GM23338 (cell line): ENCODE measurements at regions not wholly inside any gene's neighbourhood (a gene's known extent, or its start where the extent isn't known, plus 50 kb on each side); places are given as distances from the start of the nearest gene placed in this dataset.

Source experiments
- ATAC-seq: fragments of 200-7000 bp; cut with Tn5 transposase; 3 replicates; pipeline ENCODE4 v1.9.1; 2020
- DNase-seq: peaks from one replicate; pipeline ENCODE4 v3.0.0-alpha.2; 2015; ENCODE audit warnings: low spot score
- H2AFZ ChIP-seq: fragments of 200-600 bp; sonication (generic); 2 replicates; pipeline ENCODE4 v1.8.0; 2016; ENCODE audit warnings: antibody characterized with exemption, mild to moderate bottlenecking, moderate library complexity
- H3F3A ChIP-seq: fragments of 200-600 bp; sonication (generic); replicated peaks from 2 replicates; pipeline ENCODE4 v1.8.0; 2017; ENCODE audit warnings: antibody characterized with exemption, mixed run types, low read depth
- H3K27ac ChIP-seq: fragments of 200-600 bp; sonication (generic); 2 replicates; pipeline ENCODE4 v1.6.1; 2016; ENCODE audit warnings: low read depth
- H3K27me3 ChIP-seq: fragments of 200-600 bp; sonication (generic); 2 replicates; pipeline ENCODE4 v1.8.0; 2016; ENCODE audit warnings: mild to moderate bottlenecking, mixed run types, moderate library complexity; ENCODE audit not compliant: insufficient read depth
- H3K36me3 ChIP-seq: fragments of 200-600 bp; sonication (generic); 2 replicates; pipeline ENCODE4 v1.8.0; 2016; ENCODE audit warnings: mild to moderate bottlenecking; ENCODE audit not compliant: insufficient read depth
- H3K4me1 ChIP-seq: fragments of 200-600 bp; sonication (generic); 2 replicates; pipeline ENCODE4 v1.8.0; 2016; ENCODE audit warnings: mild to moderate bottlenecking, moderate library complexity; ENCODE audit not compliant: insufficient read depth
- H3K4me2 ChIP-seq: fragments of 200-600 bp; sonication (generic); 2 replicates; pipeline ENCODE4 v1.7.1; 2017; ENCODE audit warnings: mixed run types
- H3K4me3 ChIP-seq: fragments of 200-600 bp; sonication (generic); 2 replicates; pipeline ENCODE4 v1.6.1; 2016; ENCODE audit warnings: mixed run types
- H3K79me2 ChIP-seq: fragments of 200-600 bp; sonication (generic); replicated peaks from 2 replicates; pipeline ENCODE4 v1.8.0; 2017; ENCODE audit warnings: mild to moderate bottlenecking; ENCODE audit not compliant: insufficient read depth
- H3K9me2 ChIP-seq: fragments of 200-600 bp; sonication (generic); 2 replicates; pipeline ENCODE4 v1.8.0; 2017; ENCODE audit not compliant: insufficient read depth
- H4K20me1 ChIP-seq: fragments of 200-600 bp; sonication (generic); replicated peaks from 2 replicates; pipeline ENCODE4 v1.8.0; 2017; ENCODE audit warnings: mild to moderate bottlenecking; ENCODE audit not compliant: insufficient read depth
- H3K27ac Mint-ChIP-seq: 2 replicates; pipeline ENCODE4 v1.8.0; 2020; ENCODE audit warnings: inconsistent platforms, mild to moderate bottlenecking, moderate library complexity, mixed read lengths
- H3K27me3 Mint-ChIP-seq: 3 replicates; pipeline ENCODE4 v1.8.0; 2022; ENCODE audit warnings: low read depth, mild to moderate bottlenecking, moderate library complexity, mixed read lengths, inconsistent platforms; ENCODE audit not compliant: insufficient read depth, poor library complexity
- H3K36me3 Mint-ChIP-seq: 3 replicates; pipeline ENCODE4 v1.8.0; 2021; ENCODE audit warnings: low read depth, mild to moderate bottlenecking, inconsistent platforms, moderate library complexity, mixed read lengths
- H3K4me1 Mint-ChIP-seq: 3 replicates; pipeline ENCODE4 v1.8.0; 2020; ENCODE audit warnings: mild to moderate bottlenecking, inconsistent platforms, mixed read lengths
- H3K4me3 Mint-ChIP-seq: 3 replicates; pipeline ENCODE4 v1.8.0; 2021; ENCODE audit warnings: moderate library complexity, mild to moderate bottlenecking, inconsistent platforms, mixed read lengths
- H3K9me3 Mint-ChIP-seq: 3 replicates; pipeline ENCODE4 v1.8.0; 2020; ENCODE audit warnings: moderate library complexity, mild to moderate bottlenecking, inconsistent platforms, mixed read lengths
- CREB1 ChIP-seq: fragments of 250-450 bp; sonication (Bioruptor Pico); IDR thresholded peaks from 2 replicates; pipeline ENCODE4 v1.5.0; 2020; ENCODE audit warnings: low read depth, mild to moderate bottlenecking, moderate library complexity
- CTCF ChIP-seq, 2 experiments: fragments of 200-600 bp in 1 of 2; sonication (generic) in 1 of 2; conservative IDR thresholded peaks; 2 replicates each; pipeline versions ENCODE4 v1.5.1 to v1.6.1; 2016 to 2017; ENCODE audit warnings: antibody characterized with exemption in 2 of 2, low read depth in 2 of 2, mild to moderate bottlenecking in 2 of 2, moderate library complexity in 1 of 2
- EZH2 ChIP-seq: fragments of 200-600 bp; sonication (generic); IDR thresholded peaks from one replicate; pipeline ENCODE4 v1.8.0; 2017; ENCODE audit warnings: antibody characterized with exemption, mild to moderate bottlenecking, low read depth; ENCODE audit not compliant: unreplicated experiment
- EZH2phosphoT487 ChIP-seq: fragments of 200-600 bp; sonication (generic); IDR thresholded peaks from one replicate; pipeline ENCODE4 v1.8.1; 2018; ENCODE audit warnings: antibody characterized with exemption; ENCODE audit not compliant: unreplicated experiment
- JUNB ChIP-seq: IDR thresholded peaks from one replicate; pipeline ENCODE4 v1.6.1; 2016; ENCODE audit warnings: antibody characterized with exemption; ENCODE audit not compliant: unreplicated experiment
- POLR2AphosphoS5 ChIP-seq: IDR thresholded peaks from 2 replicates; pipeline ENCODE4 v1.6.1; 2016; ENCODE audit warnings: antibody characterized with exemption, low read depth
- STAT1 ChIP-seq: IDR thresholded peaks from one replicate; pipeline ENCODE4 v1.6.1; 2016; ENCODE audit warnings: antibody characterized with exemption; ENCODE audit not compliant: unreplicated experiment
- ZNF114 ChIP-seq: fragments of 250-450 bp; sonication (Bioruptor Pico); IDR thresholded peaks from 2 replicates; pipeline ENCODE4 v1.5.0; 2020; ENCODE audit warnings: mild to moderate bottlenecking, moderate library complexity
- ZNF331 ChIP-seq: fragments of 250-450 bp; sonication (Bioruptor Pico); IDR thresholded peaks from 2 replicates; pipeline ENCODE4 v1.5.0; 2020; ENCODE audit warnings: low read depth, mild to moderate bottlenecking, moderate library complexity
- TF ChIP-seq, protein P1 (sequence below): IDR thresholded peaks from one replicate; pipeline ENCODE4 v1.6.1; 2018; ENCODE audit warnings: antibody characterized with exemption; ENCODE audit not compliant: unreplicated experiment

GRCh38 chr11:69965821-69966582 lies 112.1 kb upstream of the ANO1 start:
- Mint-ChIP-seq H3K36me3 (no peaks in the 10 kb centered on the region; the same call in 2 of the 3 replicates), H3K27ac (peak overlapping the region; percentile 71; the same call in 1 of the 2 replicates), H3K27me3 (peaks cover 17% of the 10 kb centered on the region), H3K9me3 (peaks cover 5% of the 10 kb centered on the region; the same call in 2 of the 3 replicates), H3K4me3 (no peak overlapping the region), H3K4me1 (peaks cover 41% of the 10 kb centered on the region)
- Histone ChIP-seq H3F3A (no peaks in the 10 kb centered on the region), H4K20me1 (no peaks in the 10 kb centered on the region), H2AFZ (no peak overlapping the region; the same call in 1 of the 2 replicates), H3K4me1 (peaks cover 18% of the 10 kb centered on the region), H3K79me2 (no peaks in the 10 kb centered on the region), H3K27ac (no peak overlapping the region), H3K9me2 (no peaks in the 10 kb centered on the region), H3K27me3 (no peaks in the 10 kb centered on the region), H3K4me3 (no peak overlapping the region), H3K4me2 (no peak overlapping the region), H3K36me3 (no peaks in the 10 kb centered on the region)
- DNase-seq (no peak), ATAC-seq (peak; percentile 62)
- TF ChIP-seq, protein P1, sequence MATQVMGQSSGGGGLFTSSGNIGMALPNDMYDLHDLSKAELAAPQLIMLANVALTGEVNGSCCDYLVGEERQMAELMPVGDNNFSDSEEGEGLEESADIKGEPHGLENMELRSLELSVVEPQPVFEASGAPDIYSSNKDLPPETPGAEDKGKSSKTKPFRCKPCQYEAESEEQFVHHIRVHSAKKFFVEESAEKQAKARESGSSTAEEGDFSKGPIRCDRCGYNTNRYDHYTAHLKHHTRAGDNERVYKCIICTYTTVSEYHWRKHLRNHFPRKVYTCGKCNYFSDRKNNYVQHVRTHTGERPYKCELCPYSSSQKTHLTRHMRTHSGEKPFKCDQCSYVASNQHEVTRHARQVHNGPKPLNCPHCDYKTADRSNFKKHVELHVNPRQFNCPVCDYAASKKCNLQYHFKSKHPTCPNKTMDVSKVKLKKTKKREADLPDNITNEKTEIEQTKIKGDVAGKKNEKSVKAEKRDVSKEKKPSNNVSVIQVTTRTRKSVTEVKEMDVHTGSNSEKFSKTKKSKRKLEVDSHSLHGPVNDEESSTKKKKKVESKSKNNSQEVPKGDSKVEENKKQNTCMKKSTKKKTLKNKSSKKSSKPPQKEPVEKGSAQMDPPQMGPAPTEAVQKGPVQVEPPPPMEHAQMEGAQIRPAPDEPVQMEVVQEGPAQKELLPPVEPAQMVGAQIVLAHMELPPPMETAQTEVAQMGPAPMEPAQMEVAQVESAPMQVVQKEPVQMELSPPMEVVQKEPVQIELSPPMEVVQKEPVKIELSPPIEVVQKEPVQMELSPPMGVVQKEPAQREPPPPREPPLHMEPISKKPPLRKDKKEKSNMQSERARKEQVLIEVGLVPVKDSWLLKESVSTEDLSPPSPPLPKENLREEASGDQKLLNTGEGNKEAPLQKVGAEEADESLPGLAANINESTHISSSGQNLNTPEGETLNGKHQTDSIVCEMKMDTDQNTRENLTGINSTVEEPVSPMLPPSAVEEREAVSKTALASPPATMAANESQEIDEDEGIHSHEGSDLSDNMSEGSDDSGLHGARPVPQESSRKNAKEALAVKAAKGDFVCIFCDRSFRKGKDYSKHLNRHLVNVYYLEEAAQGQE = no peak
- TF ChIP-seq STAT1 (no peak), EZH2phosphoT487 (no peak)

DNA sequence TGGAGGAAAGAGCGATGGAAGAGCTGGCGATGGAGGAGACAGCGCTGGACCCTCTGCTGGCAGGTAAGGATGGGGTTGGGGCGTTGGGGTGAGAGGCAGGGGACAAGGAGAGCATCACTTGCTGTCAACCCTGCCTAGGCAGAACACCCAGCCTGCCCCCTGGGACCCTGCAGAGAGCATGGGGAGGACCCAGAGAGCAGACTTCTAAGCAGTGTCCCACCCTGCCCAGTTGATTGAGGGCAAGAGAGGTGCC lies 111.6 kb upstream of the ANO1 start:
- no peaks in the 10 kb centered on the region for H3F3A ChIP-seq
- no peak for ATAC-seq
- H3K27me3 Mint-ChIP-seq = peaks cover 17% of the 10 kb centered on the region
- H3K36me3 ChIP-seq = no peaks in the 10 kb centered on the region
- H3K27me3 ChIP-seq = no peaks in the 10 kb centered on the region
- H3K4me3 ChIP-seq = no peak overlapping the region
- no peak overlapping the region for H2AFZ ChIP-seq
- no peak overlapping the region for H3K4me3 Mint-ChIP-seq
- H3K4me1 ChIP-seq = peaks cover 18% of the 10 kb centered on the region
- no peaks in the 10 kb centered on the region; the same call in 2 of the 3 replicates for H3K36me3 Mint-ChIP-seq
- H3K4me1 Mint-ChIP-seq = peaks cover 41% of the 10 kb centered on the region
- H3K9me3 Mint-ChIP-seq = peaks cover 5% of the 10 kb centered on the region; the same call in 2 of the 3 replicates
- no peak overlapping the region for H3K27ac ChIP-seq
- H4K20me1 ChIP-seq = no peaks in the 10 kb centered on the region
- no peak for DNase-seq
- H3K4me2 ChIP-seq = no peak overlapping the region
- no peak overlapping the region for H3K27ac Mint-ChIP-seq
- no peaks in the 10 kb centered on the region for H3K9me2 ChIP-seq
- no peaks in the 10 kb centered on the region for H3K79me2 ChIP-seq
- no peak for TF ChIP-seq POLR2AphosphoS5
- TF ChIP-seq, protein P1 = no peak
- no peak for TF ChIP-seq CREB1 (CRISPR knock-in tag)
- TF ChIP-seq ZNF114 = no peak
- TF ChIP-seq ZNF331 = no peak
- no peak for TF ChIP-seq EZH2
- no peak for TF ChIP-seq STAT1
- no peak for TF ChIP-seq JUNB
- TF ChIP-seq CTCF (conservative IDR thresholded peaks at IDR 0.05; ENCODE audit: low read depth in 2 of 2) = no peak
